ENCODE measurements at regions not wholly inside any gene's neighbourhood (a gene's known extent, or its start where the extent isn't known, plus 50 kb on each side); places are given as distances from the start of the nearest gene placed in this dataset.

DNA sequence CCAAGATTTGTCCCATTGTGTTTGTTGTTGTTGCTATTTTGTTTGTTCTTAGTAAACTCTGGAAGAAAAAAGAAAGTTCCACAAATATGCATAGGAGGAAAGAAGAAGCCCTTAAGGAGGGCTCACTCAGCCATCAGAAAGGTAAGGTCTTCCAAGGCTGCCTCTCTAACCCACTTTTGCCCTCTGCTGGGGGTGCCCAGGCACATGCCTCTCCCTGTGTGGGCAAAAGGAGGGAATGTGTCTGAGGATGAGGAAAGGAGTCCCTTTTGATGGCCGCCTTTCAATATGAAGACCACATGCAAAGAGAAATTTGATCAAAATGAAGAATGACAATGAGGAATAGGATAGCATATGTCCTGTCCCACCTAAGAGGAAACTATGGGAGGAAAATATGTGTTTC lies 248.2 kb upstream of the POU3F2 start:
- no peak overlapping the region for H3K4me3 ChIP-seq (ENCODE audit: low read length)
- no peaks in the 10 kb centered on the region for H3K9me3 Mint-ChIP-seq
- no peaks in the 10 kb centered on the region for H3K36me3 ChIP-seq (ENCODE audit: control insufficient read depth, insufficient read depth, low read length)
- no peaks in the 10 kb centered on the region for H3K4me1 ChIP-seq (ENCODE audit: control insufficient read depth, insufficient read depth, low read length)
- DNase-seq: no peak
- no peak overlapping the region for H3K27ac ChIP-seq (ENCODE audit: low read length)
- H3K27ac Mint-ChIP-seq: no peak overlapping the region
- no peaks in the 10 kb centered on the region for H3K27me3 ChIP-seq (ENCODE audit: control insufficient read depth, insufficient read depth, low read length)
- TF ChIP-seq, protein P1, sequence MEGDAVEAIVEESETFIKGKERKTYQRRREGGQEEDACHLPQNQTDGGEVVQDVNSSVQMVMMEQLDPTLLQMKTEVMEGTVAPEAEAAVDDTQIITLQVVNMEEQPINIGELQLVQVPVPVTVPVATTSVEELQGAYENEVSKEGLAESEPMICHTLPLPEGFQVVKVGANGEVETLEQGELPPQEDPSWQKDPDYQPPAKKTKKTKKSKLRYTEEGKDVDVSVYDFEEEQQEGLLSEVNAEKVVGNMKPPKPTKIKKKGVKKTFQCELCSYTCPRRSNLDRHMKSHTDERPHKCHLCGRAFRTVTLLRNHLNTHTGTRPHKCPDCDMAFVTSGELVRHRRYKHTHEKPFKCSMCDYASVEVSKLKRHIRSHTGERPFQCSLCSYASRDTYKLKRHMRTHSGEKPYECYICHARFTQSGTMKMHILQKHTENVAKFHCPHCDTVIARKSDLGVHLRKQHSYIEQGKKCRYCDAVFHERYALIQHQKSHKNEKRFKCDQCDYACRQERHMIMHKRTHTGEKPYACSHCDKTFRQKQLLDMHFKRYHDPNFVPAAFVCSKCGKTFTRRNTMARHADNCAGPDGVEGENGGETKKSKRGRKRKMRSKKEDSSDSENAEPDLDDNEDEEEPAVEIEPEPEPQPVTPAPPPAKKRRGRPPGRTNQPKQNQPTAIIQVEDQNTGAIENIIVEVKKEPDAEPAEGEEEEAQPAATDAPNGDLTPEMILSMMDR (IDR thresholded peaks at IDR 0.05): no peak
- H3K36me3 Mint-ChIP-seq: no peaks in the 10 kb centered on the region
- H3K4me3 Mint-ChIP-seq: no peak overlapping the region
- no peaks in the 10 kb centered on the region for H3K9me3 ChIP-seq (ENCODE audit: control insufficient read depth, insufficient read depth, low read length)
- intact Hi-C loops (cut with micrococcal nuclease): no loop called here
- no peak for ATAC-seq
- WGBS (ENCODE audit: insufficient coverage): 0% methylated on average over 1 of the region's 1 CpG
- H3K4me1 Mint-ChIP-seq: no peaks in the 10 kb centered on the region
- no peaks in the 10 kb centered on the region for H3K27me3 Mint-ChIP-seq (ENCODE audit: low read depth in 2 of 2)

DNA sequence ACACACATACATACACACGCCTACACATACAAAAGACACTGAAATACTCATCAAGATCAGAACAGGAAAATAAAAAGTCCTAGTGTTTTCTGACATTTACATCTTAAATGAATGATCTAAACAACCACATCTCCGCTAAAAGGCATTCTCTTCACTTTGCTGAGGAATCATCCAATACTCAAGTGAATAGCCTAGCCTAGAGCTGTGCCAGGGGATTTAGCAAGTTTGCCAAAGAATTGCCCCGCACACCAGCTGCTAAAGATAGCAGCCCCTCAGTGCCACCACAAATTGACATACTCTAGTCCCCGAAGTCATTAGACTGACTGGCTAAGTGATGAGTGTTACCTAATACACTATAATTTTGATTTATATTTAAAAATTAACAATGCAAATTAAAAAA lies 246.8 kb upstream of the POU3F2 start:
- H3K27ac ChIP-seq (ENCODE audit: low read length): no peak overlapping the region
- H3K4me3 Mint-ChIP-seq: no peak overlapping the region

DNA sequence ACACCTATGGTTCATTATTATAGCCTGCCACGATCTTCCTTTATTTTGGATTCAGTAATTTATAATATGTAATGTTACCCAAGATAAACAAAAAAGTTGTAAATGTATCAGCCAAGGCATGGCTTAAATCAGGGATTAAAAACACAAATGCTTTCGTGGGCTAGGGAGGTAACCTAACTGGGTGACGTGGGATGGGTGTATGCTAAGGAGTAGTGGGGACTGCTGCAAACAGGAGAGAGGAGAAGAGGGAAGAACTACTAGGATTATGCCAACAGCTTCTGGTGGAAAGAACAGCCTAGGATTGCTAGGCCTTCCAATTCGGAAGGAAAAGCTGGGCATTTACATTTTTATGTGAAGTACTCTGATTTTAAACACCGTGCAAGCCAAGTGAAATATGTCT lies 244.8 kb upstream of the POU3F2 start:
- Histone ChIP-seq H3K9me3 (ENCODE audit: control insufficient read depth, insufficient read depth, low read length) (no peaks in the 10 kb centered on the region), H3K27ac (ENCODE audit: low read length) (no peak overlapping the region), H3K27me3 (ENCODE audit: control insufficient read depth, insufficient read depth, low read length) (no peaks in the 10 kb centered on the region), H3K4me3 (ENCODE audit: low read length) (no peak overlapping the region), H3K4me1 (ENCODE audit: control insufficient read depth, insufficient read depth, low read length) (no peaks in the 10 kb centered on the region), H3K36me3 (ENCODE audit: control insufficient read depth, insufficient read depth, low read length) (no peaks in the 10 kb centered on the region)
- ATAC-seq (no peak), DNase-seq (no peak)
- H3K27me3 Mint-ChIP-seq (ENCODE audit: low read depth in 2 of 2): no peaks in the 10 kb centered on the region
- no peaks in the 10 kb centered on the region for H3K4me1 Mint-ChIP-seq
- no peaks in the 10 kb centered on the region for H3K36me3 Mint-ChIP-seq
- no peak overlapping the region for H3K4me3 Mint-ChIP-seq
- H3K27ac Mint-ChIP-seq: no peak overlapping the region
- TF ChIP-seq, protein P1 (IDR thresholded peaks at IDR 0.05): no peak
- 84% methylated on average over 4 of the region's 5 CpGs for WGBS (ENCODE audit: insufficient coverage)
- intact Hi-C loops (cut with micrococcal nuclease): no loop called here
- H3K9me3 Mint-ChIP-seq: peaks cover 0 to 3% of the 10 kb centered on the region in 2 donors

More for the DNA sequence above, 246.8 kb upstream of the POU3F2 start:
- Mint-ChIP-seq H3K27ac (no peak overlapping the region), H3K4me1 (no peaks in the 10 kb centered on the region), H3K27me3 (ENCODE audit: low read depth in 2 of 2) (no peaks in the 10 kb centered on the region), H3K9me3 (no peaks in the 10 kb centered on the region), H3K36me3 (no peaks in the 10 kb centered on the region)
- Histone ChIP-seq H3K4me3 (ENCODE audit: low read length) (no peak overlapping the region), H3K9me3 (ENCODE audit: control insufficient read depth, insufficient read depth, low read length) (no peaks in the 10 kb centered on the region), H3K36me3 (ENCODE audit: control insufficient read depth, insufficient read depth, low read length) (no peaks in the 10 kb centered on the region), H3K27me3 (ENCODE audit: control insufficient read depth, insufficient read depth, low read length) (no peaks in the 10 kb centered on the region), H3K4me1 (ENCODE audit: control insufficient read depth, insufficient read depth, low read length) (no peaks in the 10 kb centered on the region)
- TF ChIP-seq, protein P1 (IDR thresholded peaks at IDR 0.05): no peak
- intact Hi-C loops (cut with micrococcal nuclease): no loop called here
- ATAC-seq (no peak), DNase-seq (no peak)
- WGBS (ENCODE audit: insufficient coverage): 87% methylated on average over 3 of the region's 4 CpGs

DNA sequence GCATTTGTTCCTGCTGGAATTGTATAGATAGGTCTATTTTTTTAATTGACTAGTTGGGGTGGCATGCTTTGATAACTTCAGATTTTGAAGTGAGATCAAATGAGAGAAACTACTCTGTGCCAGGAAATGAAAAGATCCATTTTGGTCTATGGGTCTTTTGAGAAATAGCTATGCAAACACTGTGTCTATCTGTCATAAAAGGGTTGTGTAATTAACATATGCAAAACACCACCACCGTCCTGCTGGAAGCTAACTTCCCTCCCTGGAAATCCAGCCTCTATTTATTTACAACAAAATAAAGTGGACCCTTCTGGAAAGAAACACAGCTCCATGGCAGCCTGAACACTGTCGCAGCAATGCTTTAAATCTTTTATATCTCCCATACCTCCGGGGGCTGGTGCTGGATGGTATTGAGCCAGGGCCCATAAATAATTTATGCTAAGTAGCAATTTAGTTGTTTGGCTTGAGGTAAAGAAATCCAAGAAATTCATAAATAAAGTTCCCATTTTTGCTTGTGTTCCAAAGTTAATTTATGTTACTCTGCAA lies 244.2 kb upstream of the POU3F2 start:
- no peaks in the 10 kb centered on the region for H3K27me3 ChIP-seq (ENCODE audit: control insufficient read depth, insufficient read depth, low read length)
- Mint-ChIP-seq H3K27me3 (ENCODE audit: low read depth in 2 of 2) (no peaks in the 10 kb centered on the region), H3K27ac (no peak overlapping the region), H3K4me1 (no peaks in the 10 kb centered on the region), H3K36me3 (no peaks in the 10 kb centered on the region), H3K4me3 (no peak overlapping the region), H3K9me3 (peaks cover 0 to 3% of the 10 kb centered on the region in 2 donors)
- no peak overlapping the region for H3K4me3 ChIP-seq (ENCODE audit: low read length)
- WGBS (ENCODE audit: insufficient coverage): 68% methylated on average over 2 of the region's 3 CpGs
- H3K9me3 ChIP-seq (ENCODE audit: control insufficient read depth, insufficient read depth, low read length): no peaks in the 10 kb centered on the region
- H3K27ac ChIP-seq (ENCODE audit: low read length): no peak overlapping the region
- ATAC-seq: no peak
- TF ChIP-seq, protein P1 (IDR thresholded peaks at IDR 0.05): no peak
- H3K36me3 ChIP-seq (ENCODE audit: control insufficient read depth, insufficient read depth, low read length): no peaks in the 10 kb centered on the region
- no peak for DNase-seq
- intact Hi-C loops (cut with micrococcal nuclease): no loop called here
- H3K4me1 ChIP-seq (ENCODE audit: control insufficient read depth, insufficient read depth, low read length): no peaks in the 10 kb centered on the region

All from natural killer cell (primary cell).